KBM-7 (cell line): ENCODE measurements at regions not wholly inside any gene's neighbourhood (a gene's known extent, or its start where the extent isn't known, plus 50 kb on each side); places are given as distances from the start of the nearest gene placed in this dataset.
"Not testable (repeated sequence)": the region's sequence is repeated elsewhere in the genome, so short reads cannot be mapped to it uniquely, and the experiment has no call there.

ENCODE experiments used
- DNase-seq: peaks from one replicate; pipeline ENCODE4 v3.0.0-alpha.2; 2015
- in situ Hi-C: fragments of 300-500 bp; cut with MboI; formaldehyde crosslinking; loops from 2 replicates; pipeline ENCODE4 v1.14.3; 2020; ENCODE audit warnings: low sequenced_read_pairs, low pct_unique_long_range_greater_than_20kb, mixed read lengths

DNA sequence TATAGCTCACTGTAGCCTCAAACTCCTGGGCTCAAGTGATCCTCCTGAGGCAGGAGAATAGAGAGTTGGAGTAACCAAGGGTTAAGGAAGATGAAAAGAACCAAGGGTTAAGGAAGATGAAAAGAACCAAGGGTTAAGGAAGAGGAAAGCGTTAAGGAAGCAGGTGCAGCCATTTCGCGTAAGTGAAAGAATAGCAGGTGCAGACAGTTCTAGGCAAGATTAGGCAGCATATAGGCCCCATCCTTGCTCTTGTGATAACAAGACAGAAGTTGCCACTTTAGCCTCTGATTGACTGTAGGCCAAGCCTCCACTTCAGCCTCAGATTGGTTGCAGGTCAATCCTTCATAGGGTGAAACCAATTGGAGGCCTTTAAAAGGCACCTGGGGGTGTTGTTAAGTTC lies 677.4 kb downstream of the PDCD6IP start:
- DNase-seq: no peak
- in situ Hi-C loops: no loop called here

DNA sequence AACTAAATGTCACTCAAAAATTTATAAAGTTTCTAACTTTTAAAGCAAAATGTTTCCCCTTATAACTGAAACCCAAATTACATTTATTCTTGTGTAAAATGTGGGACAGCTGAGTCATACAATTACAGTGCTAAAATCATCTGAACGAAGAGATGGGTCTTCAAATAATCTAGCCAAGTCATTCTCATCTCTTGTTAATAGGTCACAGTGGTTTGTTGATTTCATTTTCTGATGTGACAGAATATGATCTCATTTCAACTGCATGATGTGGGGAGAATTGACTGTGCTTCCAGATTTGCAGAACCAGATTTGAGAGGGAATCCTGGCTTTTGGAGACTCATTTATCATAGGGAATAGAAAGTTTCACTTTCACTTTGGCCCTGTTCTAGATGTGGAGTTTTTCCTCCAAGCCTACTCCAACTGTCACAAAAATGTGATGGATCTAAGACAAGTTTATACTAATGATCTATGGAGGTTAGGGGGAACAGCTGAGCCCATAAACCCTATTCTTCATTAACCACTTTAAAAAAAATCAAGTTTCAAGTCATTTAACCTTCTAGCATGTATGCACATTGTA lies 685.0 kb downstream of the PDCD6IP start:
- DNase-seq: no peak
- in situ Hi-C loops: no loop called here

DNA sequence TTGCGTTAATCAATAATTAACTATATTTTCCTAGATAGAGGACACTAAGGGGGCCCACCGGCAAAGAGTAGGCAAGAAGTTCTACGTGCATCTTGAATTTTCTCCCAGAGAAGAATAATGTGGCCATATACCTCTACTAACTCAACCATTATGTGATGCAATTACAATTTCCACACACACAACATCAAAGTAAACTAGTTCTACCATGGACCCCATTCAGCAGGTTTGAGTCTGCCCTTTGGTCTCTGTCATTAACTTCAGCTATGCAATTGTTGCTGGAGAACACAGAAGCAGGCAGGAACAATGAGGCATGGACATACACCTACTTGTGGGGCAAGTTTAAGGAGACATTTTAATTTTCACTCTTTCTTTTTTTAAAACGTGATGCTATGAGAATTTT lies 705.9 kb downstream of the PDCD6IP start:
- no peak for DNase-seq
- in situ Hi-C loops: no loop called here

DNA sequence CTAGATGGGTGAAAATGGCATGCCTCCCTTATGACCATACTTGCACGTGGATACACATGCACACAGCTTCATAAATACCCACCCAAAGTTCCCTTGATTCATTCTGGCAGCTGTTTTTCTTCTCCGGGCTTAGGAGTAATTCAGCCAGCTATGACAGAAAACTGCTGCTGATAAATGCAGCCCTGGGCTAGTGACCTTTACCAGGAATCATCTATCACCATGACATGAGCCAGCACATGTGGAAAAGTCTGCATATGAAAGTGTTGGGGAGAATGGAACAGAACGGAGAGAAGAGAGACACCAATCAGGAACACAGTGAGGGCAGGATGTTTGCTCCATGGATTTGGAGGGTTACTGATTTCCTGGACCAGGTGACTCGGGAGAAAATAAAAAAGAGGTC lies 706.3 kb downstream of the PDCD6IP start:
- in situ Hi-C loops: no loop called here
- DNase-seq: no peak

DNA sequence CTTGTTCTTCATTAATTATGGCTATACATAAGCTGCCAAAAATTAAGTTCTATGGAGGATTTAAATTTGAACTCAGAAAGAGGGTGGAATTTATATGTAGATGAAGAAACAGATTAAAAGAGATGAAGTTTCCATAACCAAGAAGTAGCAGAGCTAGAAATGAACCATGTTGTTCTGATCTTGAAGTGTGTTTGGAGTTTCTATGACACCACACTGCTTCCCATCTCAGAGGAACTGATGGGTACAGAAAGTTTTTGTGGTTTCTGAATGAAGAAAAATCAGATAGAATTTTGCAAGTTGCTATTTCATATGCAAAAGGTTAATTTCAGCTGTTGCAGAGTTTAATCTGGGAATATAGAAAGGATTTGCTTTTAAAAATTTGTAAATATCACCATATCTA lies 710.3 kb downstream of the PDCD6IP start:
- DNase-seq: no peak
- in situ Hi-C loops: no loop called here

DNA sequence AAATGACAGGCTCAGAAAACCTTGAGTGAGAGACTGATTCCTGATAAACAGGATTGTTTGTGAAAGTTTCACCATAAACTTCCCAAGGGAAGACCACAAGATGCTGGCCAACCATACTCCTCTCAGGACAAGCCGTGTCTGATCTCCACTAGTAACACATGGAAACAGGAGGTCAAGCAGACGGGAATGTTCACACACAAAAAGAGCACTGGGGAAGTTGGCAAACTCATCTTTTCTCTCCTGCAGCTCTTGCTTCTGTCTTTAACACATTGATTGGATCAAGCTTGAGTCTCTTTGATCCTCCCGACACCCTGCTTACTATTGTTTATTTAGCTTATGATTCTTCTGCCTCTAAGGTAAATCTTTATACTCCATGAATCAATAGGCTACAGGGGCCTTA lies 713.5 kb downstream of the PDCD6IP start:
- in situ Hi-C loops: no loop called here
- no peak for DNase-seq

DNA sequence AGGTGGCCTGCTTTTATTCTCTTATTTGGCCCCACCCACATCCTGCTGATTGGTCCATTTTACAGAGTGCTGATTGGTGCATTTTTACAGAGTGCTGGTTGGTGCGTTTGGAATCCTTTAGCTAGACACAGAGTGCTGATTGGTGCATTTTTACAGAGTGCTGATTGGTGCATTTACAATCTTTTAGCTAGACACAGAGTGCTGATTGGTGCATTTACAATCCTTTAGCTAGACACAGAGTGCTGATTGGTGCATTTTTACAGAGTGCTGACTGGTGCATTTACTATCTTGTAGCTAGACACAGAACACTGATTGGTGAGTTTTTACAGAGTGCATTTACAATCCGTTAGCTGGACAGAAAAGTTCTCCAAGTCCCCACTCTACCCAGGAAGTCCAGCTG lies 720.6 kb downstream of the PDCD6IP start:
- DNase-seq, in situ Hi-C loops: not testable (repeated sequence)

DNA sequence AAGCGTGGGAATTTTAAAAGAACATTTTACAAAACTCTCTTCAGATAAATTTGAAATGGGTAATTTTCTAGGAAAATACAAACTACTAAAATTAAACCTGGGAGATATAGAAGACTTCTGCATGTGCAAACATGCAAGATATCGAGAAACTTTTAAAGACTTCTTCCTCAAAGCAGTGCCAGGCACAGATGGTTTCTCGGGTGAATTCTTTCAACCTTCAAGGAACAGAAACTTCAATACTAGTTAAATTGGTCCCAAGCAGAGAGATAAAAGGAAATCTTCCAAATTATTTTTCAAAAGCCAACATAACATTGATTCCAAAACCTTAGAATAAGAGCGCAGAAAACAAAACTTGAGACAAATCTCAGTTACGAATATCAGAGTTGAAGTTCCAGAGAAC lies 732.7 kb downstream of the PDCD6IP start:
- in situ Hi-C loops: no loop called here
- DNase-seq: no peak

DNA sequence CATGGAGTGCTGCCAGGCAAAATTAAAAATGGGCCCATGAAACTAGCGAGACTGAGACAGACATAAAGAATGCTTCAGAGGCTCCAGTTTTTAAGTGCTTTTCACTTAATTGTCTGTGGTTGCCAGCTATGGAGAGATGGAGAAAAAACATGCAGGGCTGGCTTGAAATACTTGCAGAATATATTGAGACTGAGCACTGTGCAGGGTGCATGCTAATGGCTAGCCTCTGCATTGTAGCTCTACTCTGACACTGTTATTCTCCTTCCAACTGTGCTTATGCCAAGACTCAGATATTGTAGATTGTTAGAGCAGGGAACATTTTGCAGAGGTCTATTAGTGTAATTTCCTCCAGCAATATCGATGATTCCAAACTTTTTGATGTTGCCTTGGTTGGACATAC lies 735.0 kb downstream of the PDCD6IP start:
- no peak for DNase-seq
- in situ Hi-C loops: no loop called here

DNA sequence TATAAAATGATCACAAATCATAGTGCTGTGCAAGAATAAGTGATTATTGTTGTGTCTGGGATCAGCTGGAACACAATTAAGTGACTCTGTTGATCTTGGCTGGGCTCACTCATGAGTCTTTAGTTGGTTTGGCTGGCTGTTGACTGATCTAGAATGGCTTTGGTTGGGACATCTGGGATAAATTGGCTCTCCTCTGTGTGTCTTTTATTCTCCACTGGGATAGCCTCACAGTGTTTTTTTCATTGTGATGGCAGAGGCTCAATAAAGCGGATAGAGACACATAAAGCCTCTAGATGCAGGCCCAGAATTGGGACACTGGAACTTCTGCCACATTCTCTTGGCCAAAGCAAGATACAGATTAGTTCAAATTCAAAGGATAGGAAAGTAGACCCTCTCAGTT lies 735.6 kb downstream of the PDCD6IP start:
- in situ Hi-C loops: no loop called here

DNA sequence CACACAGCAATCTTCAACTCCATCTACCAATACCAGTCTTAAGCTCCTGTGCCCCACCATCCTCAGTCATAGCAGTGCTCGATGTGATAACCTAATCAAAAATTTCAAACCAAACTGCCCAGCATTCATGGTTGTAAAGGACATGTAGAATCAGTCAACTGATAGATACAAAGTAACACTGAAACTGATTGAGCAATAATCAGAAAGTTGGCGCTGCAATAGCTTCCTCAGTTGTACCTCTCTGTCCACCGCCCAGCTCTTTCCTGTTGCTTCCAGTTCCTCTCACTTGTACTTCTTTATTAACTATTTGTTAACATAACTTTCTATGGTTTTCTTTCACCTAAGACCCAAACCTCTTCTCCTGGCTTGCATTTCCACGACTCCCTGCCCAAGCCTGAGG lies 745.7 kb downstream of the PDCD6IP start:
- in situ Hi-C loops: no loop called here

More for the DNA sequence above, 735.6 kb downstream of the PDCD6IP start:
- DNase-seq: no peak

DNA sequence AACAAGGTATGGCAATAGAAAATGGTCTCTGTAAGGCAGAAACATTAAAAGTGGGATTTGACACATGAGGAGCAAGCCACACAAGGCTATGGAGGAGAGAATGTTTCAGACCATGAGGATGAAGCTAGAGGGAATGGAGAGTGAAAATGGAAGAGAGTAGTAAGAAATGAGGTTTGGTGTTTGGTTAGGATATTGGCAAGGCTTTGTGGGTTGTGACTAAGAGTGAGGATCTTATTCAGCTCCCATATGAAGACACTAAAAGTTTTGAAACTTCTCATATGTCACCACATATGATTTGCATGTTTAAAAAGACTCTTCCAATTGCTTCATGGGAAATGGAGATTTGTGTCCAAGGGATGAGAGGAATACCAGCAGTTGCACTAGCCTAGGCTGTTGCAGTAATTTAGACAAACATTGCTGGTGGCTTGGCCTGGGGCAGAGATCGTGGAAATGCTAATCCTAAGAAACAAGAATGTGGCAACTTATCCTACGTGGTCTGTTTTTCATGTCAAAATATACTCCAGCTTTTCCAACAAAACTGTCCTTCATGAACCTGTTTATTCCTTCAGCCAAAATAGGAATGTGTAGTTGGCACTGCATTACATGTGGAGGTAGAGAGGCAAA lies 749.0 kb downstream of the PDCD6IP start:
- no peak for DNase-seq
- in situ Hi-C loops: no loop called here

More for the DNA sequence above, 745.7 kb downstream of the PDCD6IP start:
- no peak for DNase-seq

DNA sequence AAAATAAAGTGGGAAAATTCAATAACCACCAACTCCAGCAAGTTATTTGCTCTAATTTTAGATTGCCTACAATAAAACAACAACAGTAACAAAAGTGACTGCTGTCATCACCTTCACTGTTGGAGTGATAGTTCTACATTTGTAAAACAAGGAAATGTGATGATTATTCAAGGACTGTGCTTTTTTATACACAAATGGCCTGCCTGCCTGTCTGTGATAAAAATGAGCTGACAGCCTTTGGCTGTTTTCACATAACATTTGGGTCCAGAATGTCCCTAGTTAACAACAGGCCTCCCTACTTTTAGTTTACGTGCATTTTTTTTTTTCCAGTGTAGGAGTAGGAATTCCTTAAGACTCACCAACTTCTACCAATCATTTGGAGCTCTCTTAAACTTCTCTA lies 768.8 kb downstream of the PDCD6IP start:
- in situ Hi-C loops: no loop called here
- no peak for DNase-seq

DNA sequence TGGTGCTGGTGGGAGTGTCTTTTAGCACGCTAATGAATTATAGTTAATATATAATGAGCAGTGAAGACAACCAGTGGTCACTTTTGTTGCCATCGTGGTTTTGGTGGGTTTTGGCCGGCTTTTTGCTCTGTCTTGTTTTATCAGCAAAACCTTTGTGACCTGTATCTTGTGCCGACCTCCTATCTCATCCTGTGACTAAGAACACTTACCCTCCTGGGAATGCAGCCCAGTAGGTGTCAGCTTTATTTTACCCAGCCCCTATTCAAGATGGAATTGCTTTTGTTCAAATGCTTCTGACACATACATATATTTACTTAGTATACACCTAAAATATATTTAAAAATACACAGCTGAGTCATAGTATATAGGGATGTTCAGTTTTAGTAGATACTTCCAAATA lies 770.3 kb downstream of the PDCD6IP start:
- DNase-seq: no peak
- in situ Hi-C loops: no loop called here

DNA sequence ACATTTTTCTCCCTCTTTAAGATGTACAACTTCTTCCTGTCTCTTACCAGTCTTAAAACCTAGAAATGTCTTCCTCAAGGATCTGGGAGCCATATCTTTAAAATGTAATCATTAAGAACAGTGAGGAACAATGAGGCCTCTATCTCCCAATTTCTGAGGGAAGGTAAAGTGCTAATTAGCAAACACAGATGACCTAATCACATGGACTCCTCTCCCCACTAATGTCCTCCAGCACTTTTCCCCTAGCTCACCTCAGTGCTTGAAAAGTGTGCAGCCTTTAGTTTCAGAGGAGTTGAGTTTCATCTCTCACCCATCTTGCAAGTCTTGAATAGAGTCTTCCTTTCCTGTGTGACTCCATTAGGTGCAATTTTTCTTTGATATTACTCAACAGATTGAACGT lies 771.0 kb downstream of the PDCD6IP start:
- in situ Hi-C loops: no loop called here
- no peak for DNase-seq

DNA sequence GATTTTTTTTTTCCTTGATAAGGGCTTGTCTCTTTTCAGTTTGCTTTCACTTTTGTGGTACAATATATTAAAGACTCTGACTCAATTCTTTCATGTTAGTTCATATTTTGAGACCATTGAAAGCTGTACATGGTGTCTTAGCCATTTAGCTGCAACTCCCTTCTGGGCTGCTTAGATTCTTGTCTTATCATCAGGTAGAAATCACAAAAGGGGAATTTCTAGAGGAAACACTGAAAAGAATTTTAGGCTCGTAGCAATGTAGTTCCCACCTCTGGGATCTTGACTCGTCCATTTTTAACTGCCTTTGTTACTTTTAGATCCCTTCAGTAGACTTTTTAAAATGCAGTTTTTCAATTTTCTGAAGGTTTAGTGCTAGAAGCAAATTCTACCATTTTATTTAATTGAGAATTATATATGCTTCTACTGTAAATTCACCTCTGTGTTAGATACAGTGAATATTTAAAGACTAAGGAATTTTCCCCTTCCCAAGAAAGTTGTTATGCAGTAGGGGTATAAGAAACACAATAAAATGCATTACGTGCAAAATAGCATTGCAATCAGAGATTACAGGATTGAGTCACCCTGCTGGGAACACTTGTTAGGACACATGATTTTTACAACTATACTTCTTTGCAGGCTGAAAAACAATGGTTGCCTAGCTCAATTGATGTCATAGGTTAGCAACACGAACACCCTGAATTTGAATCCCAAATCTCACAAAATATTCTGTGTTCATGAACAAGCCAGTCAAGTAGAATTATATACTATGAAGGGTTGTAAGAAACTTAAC lies 772.7 kb downstream of the PDCD6IP start:
- no peak for DNase-seq
- in situ Hi-C loops: no loop called here

DNA sequence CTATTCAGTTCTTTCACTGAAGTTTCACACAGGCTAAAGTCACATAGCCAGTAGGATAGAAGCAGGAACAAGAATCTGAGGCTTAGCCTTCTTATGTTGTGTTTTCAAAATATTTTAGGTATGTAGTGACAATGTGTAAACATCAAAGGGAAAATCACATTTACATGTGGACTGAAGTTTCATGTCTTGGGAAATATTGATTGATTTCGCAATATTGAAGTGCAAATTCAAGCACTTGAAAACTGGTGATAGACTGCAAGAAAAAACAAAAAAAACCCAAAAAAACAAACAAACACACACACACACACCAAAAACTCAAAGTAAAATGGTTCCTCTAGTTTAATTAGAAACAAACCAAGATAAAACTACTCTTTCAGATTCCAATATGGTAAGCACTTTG lies 773.3 kb downstream of the PDCD6IP start:
- in situ Hi-C loops: no loop called here

DNA sequence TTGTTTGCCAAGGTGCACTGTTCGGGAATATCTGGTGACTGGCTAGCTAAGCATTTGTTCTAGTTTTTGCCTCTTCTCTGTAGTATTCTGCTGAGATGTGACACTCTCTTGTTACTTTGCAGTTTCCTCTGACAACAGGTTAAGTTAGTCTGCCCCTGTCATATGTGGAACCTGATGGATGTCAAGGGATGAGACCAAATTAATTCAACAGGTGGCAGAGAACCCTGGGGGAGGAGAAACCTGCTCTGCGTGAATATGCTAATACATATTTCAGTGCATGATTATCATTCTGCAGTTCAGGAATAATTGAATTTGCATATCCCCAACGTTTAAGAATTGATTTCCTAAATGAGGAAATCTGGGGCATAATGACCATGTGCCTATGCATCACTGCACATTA lies 777.3 kb downstream of the PDCD6IP start:
- no peak for DNase-seq
- in situ Hi-C loops: no loop called here

More for the DNA sequence above, 773.3 kb downstream of the PDCD6IP start:
- no peak for DNase-seq

DNA sequence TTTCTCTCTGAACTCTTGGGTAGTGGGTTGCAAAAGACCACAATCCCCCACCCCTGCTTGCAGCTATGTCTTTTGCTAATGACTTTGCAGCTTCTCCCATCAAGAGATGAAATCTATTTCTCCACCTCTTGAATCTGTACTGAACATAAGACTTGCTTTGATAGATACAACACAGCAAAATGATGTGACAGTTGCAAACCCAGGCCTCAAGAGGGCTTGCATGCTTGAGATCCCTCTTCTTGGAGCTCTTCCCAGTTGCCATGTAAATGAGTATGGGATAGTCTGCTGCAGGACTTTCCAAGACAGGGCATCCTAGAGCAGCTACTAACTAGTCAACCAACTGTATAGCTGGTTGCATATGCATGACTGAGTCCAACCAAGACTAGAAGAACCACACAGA lies 783.6 kb downstream of the PDCD6IP start:
- in situ Hi-C loops: no loop called here
- no peak for DNase-seq

DNA sequence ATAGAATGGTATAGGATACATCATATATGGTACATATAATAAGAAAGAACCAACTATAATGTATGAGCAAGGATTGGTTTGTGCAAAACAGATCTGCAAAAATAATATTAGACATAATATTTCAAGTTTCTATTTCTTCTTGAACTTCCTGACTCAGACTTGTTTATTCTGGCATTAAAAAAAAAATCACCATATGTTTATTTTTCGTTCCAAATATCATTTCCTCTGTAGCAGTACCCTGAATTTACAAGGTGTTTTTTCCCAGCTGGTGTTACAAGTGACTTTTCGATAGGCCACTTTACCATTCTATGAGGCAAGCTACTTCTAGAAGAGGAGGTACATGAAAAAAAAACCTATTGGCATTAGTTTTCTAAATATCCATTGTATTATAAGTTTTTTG lies 785.0 kb downstream of the PDCD6IP start:
- DNase-seq: no peak
- in situ Hi-C loops: no loop called here

DNA sequence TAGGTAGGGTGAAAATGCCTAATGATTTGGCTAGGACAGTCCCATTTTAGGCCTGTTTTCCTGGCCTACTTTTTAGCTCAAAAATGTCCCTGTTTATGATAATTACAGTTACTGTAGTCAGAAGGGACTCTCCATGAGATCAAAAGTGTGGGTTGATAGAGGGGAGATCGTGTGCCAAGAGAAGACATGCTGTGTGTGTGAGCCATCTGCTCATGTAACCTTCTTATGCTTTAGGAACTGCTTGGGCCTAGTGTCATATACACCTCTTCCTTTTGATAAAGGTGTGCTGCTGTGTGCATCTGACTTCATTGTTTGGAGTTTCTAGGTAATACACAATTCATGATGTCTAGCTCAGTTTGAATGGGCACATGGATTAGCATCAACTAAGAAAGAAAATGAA lies 786.5 kb downstream of the PDCD6IP start:
- DNase-seq: no peak
- in situ Hi-C loops: no loop called here
